ENCODE measurements at regions not wholly inside any gene's neighbourhood (a gene's known extent, or its start where the extent isn't known, plus 50 kb on each side); places are given as distances from the start of the nearest gene placed in this dataset.

- TF ChIP-seq POLR2A (IDR thresholded peaks at IDR 0.05; ENCODE audit: low read depth, low read length), result no peak
- TF ChIP-seq POLR2AphosphoS5 (IDR thresholded peaks at IDR 0.05; ENCODE audit: low read depth, low read length), result no peak
- TF ChIP-seq SPI1 (IDR thresholded peaks at IDR 0.05; ENCODE audit: low read depth, low read length), result no peak
These were observed 95.4 kb upstream of the CADPS start for GRCh38 chr3:62970648-62971047.
